Endothelial cell of umbilical vein (primary cell): ENCODE measurements at regions not wholly inside any gene's neighbourhood (a gene's known extent, or its start where the extent isn't known, plus 50 kb on each side); places are given as distances from the start of the nearest gene placed in this dataset.

Source experiments
- BruUV-seq: library from RNA; stranded (reverse); fragments of 400-500 nt; replicated peaks from 2 replicates; lab custom pipeline; 2021; lab: Mats Ljungman, UMichigan
- CTCF ChIA-PET: fragments of 300-600, 350-600 bp; sonication (Branson Sonifier 250); formaldehyde crosslinking; loops from one replicate; lab custom pipeline; 2021; ENCODE audit warnings: antibody characterized with exemption, inconsistent platforms; lab: Charles Lee
- POLR2A ChIA-PET: fragments of 300-600, 350-600 bp; sonication (Branson Sonifier 250); formaldehyde crosslinking; loops from one replicate; lab custom pipeline; 2021; ENCODE audit warnings: antibody characterized with exemption, inconsistent platforms; lab: Charles Lee
- DNase-seq: peaks from one replicate; pipeline ENCODE4 v3.0.0-alpha.2; 2011; ENCODE audit warnings: low read depth, low spot score
- FAIRE-seq: peaks from 2 replicates; lab custom pipeline; 2011; peaks lifted over from hg19 to GRCh38; lab: Jason Lieb, UNC
- H2AFZ ChIP-seq: 2 replicates; pipeline ENCODE4 v1.6.0; 2012; ENCODE audit warnings: low read depth, low read length, control low read depth, inconsistent platforms
- H3K27ac ChIP-seq: 2 replicates; pipeline ENCODE4 v1.5.1; 2011; ENCODE audit warnings: low read depth, mild to moderate bottlenecking, control low read depth, low read length, moderate library complexity; ENCODE audit not compliant: insufficient read depth
- H3K27me3 ChIP-seq, 2 experiments: 2 replicates each; pipeline versions ENCODE4 v1.6.0 to v1.6.1; 2011; ENCODE audit warnings: low read length in 2 of 2, mixed read lengths in 1 of 2; ENCODE audit not compliant: control insufficient read depth in 2 of 2, insufficient read depth in 2 of 2
- H3K36me3 ChIP-seq, 2 experiments: 2 replicates in 1 of 2; 3 replicates in 1 of 2; pipeline ENCODE4 v1.5.1; 2011; ENCODE audit warnings: low read length in 2 of 2, mild to moderate bottlenecking in 1 of 2, moderate library complexity in 1 of 2; ENCODE audit not compliant: control insufficient read depth in 2 of 2, insufficient read depth in 2 of 2; ENCODE audit errors: extremely low read depth in 1 of 2
- H3K4me1 ChIP-seq: 3 replicates; pipeline ENCODE4 v1.5.1; 2011; ENCODE audit warnings: mild to moderate bottlenecking, low read length; ENCODE audit not compliant: control insufficient read depth, insufficient read depth; ENCODE audit errors: extremely low read depth
- H3K4me2 ChIP-seq: 2 replicates; pipeline ENCODE4 v1.6.1; 2011; ENCODE audit warnings: low read length, control low read depth, mixed read lengths; ENCODE audit not compliant: insufficient read depth
- H3K4me3 ChIP-seq, 3 experiments: fragments of 200-600 bp in 1 of 3; sonication (generic), shearing (Covaris generic) in 1 of 3; replicated peaks in 1 of 3; 2 replicates each; pipeline ENCODE4 v1.5.1; 2011 to 2016; ENCODE audit warnings: control low read depth in 3 of 3, low read length in 3 of 3, mild to moderate bottlenecking in 2 of 3, inconsistent platforms in 1 of 3, low read depth in 1 of 3, moderate library complexity in 1 of 3; ENCODE audit not compliant: insufficient read depth in 1 of 3
- H3K79me2 ChIP-seq: 2 replicates; pipeline ENCODE4 v1.6.0; 2012; ENCODE audit warnings: low read length, inconsistent platforms; ENCODE audit not compliant: control insufficient read depth, insufficient read depth
- H3K9ac ChIP-seq: replicated peaks from 2 replicates; pipeline ENCODE3; 2011; ENCODE audit warnings: low read length, control low read depth; ENCODE audit not compliant: insufficient read depth; ENCODE audit errors: extremely low read depth
- H3K9me1 ChIP-seq: replicated peaks from 3 replicates; pipeline ENCODE4 v1.6.0; 2011; ENCODE audit warnings: mild to moderate bottlenecking, low read length; ENCODE audit not compliant: control insufficient read depth, insufficient read depth; ENCODE audit errors: extremely low read depth
- H3K9me3 ChIP-seq: replicated peaks from 2 replicates; pipeline ENCODE4 v1.5.1; 2012; ENCODE audit warnings: low read length, inconsistent platforms; ENCODE audit not compliant: control insufficient read depth, insufficient read depth
- H4K20me1 ChIP-seq: replicated peaks from 2 replicates; pipeline ENCODE3; 2011; ENCODE audit warnings: mild to moderate bottlenecking, low read length; ENCODE audit not compliant: control insufficient read depth, insufficient read depth; ENCODE audit errors: extremely low read depth
- CTCF ChIP-seq, 2 donors: IDR thresholded peaks; 1 replicate in 1 of 2; 2 replicates in 1 of 2; pipeline ENCODE4 v1.5.1; 2011; ENCODE audit warnings: low read length in 2 of 2, mild to moderate bottlenecking in 2 of 2, moderate library complexity in 2 of 2, control low read depth in 1 of 2, inconsistent platforms in 1 of 2, low read depth in 1 of 2; ENCODE audit not compliant: insufficient read depth in 1 of 2; ENCODE audit errors: extremely low read depth in 1 of 2
- FOS ChIP-seq: IDR thresholded peaks from 2 replicates; pipeline ENCODE4 v1.6.1; 2011; ENCODE audit warnings: mild to moderate bottlenecking, low read length, moderate library complexity, borderline replicate concordance; ENCODE audit not compliant: insufficient read depth
- GATA2 ChIP-seq: IDR thresholded peaks from 2 replicates; pipeline ENCODE4 v1.7.0; 2011; ENCODE audit warnings: low read depth, mild to moderate bottlenecking, moderate library complexity, mixed read lengths, low read length; ENCODE audit not compliant: insufficient read length, insufficient read depth
- JUN ChIP-seq: IDR thresholded peaks from 2 replicates; pipeline ENCODE4 v1.6.1; 2011; ENCODE audit warnings: borderline replicate concordance, low read depth; ENCODE audit not compliant: insufficient read length, insufficient read depth
- MAX ChIP-seq: IDR thresholded peaks from 2 replicates; pipeline ENCODE4 v1.6.1; 2011; ENCODE audit not compliant: insufficient read depth, insufficient read length
- MYC ChIP-seq: IDR thresholded peaks from one replicate; pipeline ENCODE4 v1.6.1; 2011; ENCODE audit warnings: mild to moderate bottlenecking, low read depth, low read length
- POLR2A ChIP-seq: IDR thresholded peaks from 2 replicates; pipeline ENCODE4 v1.6.1; 2012; ENCODE audit warnings: low read depth, mild to moderate bottlenecking, control low read depth, low read length
- POLR2AphosphoS5 ChIP-seq: IDR thresholded peaks from 2 replicates; pipeline ENCODE4 v1.6.1; 2012; ENCODE audit warnings: low read depth, mild to moderate bottlenecking, control low read depth, low read length, moderate library complexity; ENCODE audit not compliant: insufficient read depth
- dilution Hi-C: fragments of 300-500 bp; cut with MboI; formaldehyde crosslinking; loops from one replicate; pipeline ENCODE4 v1.15.0; 2019; ENCODE audit warnings: low sequenced_read_pairs; ENCODE audit not compliant: extremely low pct_ligation_motif_present
- intact Hi-C: fragments of 100-400 bp; cut with micrococcal nuclease; formaldehyde crosslinking; loops from one replicate; pipeline ENCODE4 v1.10.0; 2022

- Histone ChIP-seq H4K20me1 (no peaks in the 10 kb centered on the region), H3K27ac (no peak overlapping the region), H3K27me3 (peaks cover 0 to 3% of the 10 kb centered on the region in 2 experiments), H2AFZ (no peak overlapping the region), H3K9me1 (no peaks in the 10 kb centered on the region), H3K9ac (no peak overlapping the region), H3K4me3 (no peak overlapping the region), H3K4me2 (no peak overlapping the region), H3K79me2 (no peaks in the 10 kb centered on the region), H3K4me1 (no peaks in the 10 kb centered on the region), H3K9me3 (no peaks in the 10 kb centered on the region), H3K36me3 (no peaks in the 10 kb centered on the region)
- TF ChIP-seq GATA2, result no peak
- TF ChIP-seq CTCF (IDR thresholded peaks at IDR 0.05; ENCODE audit: extremely low read depth in 1 of 2, insufficient read depth in 1 of 2, low read depth in 1 of 2, low read length in 2 of 2), result no peak
- TF ChIP-seq MAX, result no peak
- TF ChIP-seq JUN, result no peak
- TF ChIP-seq POLR2AphosphoS5, result no peak
- TF ChIP-seq FOS, result no peak
- no peak for TF ChIP-seq POLR2A
- no peak for TF ChIP-seq MYC
- dilution Hi-C loops, result no loop called here
- FAIRE-seq (no peak), DNase-seq (no peak)
- no TSS peak for BruUV-seq
- POLR2A ChIA-PET, result no interaction called here
- CTCF ChIA-PET, result no interaction called here
- intact Hi-C loops, result no loop called here
Measured at GRCh38 chr1:229905652-229906051, 161.4 kb upstream of the GALNT2 start.
